ENCODE measurements at regions not wholly inside any gene's neighbourhood (a gene's known extent, or its start where the extent isn't known, plus 50 kb on each side); places are given as distances from the start of the nearest gene placed in this dataset.

- H3K4me1 Mint-ChIP-seq = peaks cover 43% of the 10 kb centered on the region
- DNase-seq = no peak
- no peak overlapping the region for H3K27ac Mint-ChIP-seq
- H3K4me3 Mint-ChIP-seq = no peak overlapping the region
- H3K36me3 Mint-ChIP-seq (ENCODE audit: low read depth) = no peaks in the 10 kb centered on the region
- TF ChIP-seq CTCF (IDR thresholded peaks at IDR 0.05) = no peak
- H3K9me3 Mint-ChIP-seq = no peaks in the 10 kb centered on the region
- H3K27me3 Mint-ChIP-seq (ENCODE audit: low read depth, poor library complexity) = peaks cover 3% of the 10 kb centered on the region
Measured at GRCh38 chr5:74380193-74380592, 260.3 kb downstream of the ENC1 start.

GRCh38 chr5:74378464-74378863 is 262.1 kb downstream of the ENC1 start:
- H3K27me3 Mint-ChIP-seq (ENCODE audit: low read depth, poor library complexity) = peaks cover 3% of the 10 kb centered on the region
- no peak overlapping the region for H3K27ac Mint-ChIP-seq
- no peak overlapping the region for H3K4me3 Mint-ChIP-seq
- H3K4me1 Mint-ChIP-seq = peaks cover 29% of the 10 kb centered on the region
- TF ChIP-seq CTCF (IDR thresholded peaks at IDR 0.05) = no peak
- no peaks in the 10 kb centered on the region for H3K9me3 Mint-ChIP-seq
- no peaks in the 10 kb centered on the region for H3K36me3 Mint-ChIP-seq (ENCODE audit: low read depth)
- DNase-seq = no peak

GRCh38 chr5:74376187-74376586 is 264.3 kb downstream of the ENC1 start:
- no peak for TF ChIP-seq CTCF (IDR thresholded peaks at IDR 0.05)
- H3K27me3 Mint-ChIP-seq (ENCODE audit: low read depth, poor library complexity) = peaks cover 3% of the 10 kb centered on the region
- no peak overlapping the region for H3K27ac Mint-ChIP-seq
- H3K36me3 Mint-ChIP-seq (ENCODE audit: low read depth) = no peaks in the 10 kb centered on the region
- no peak overlapping the region for H3K4me3 Mint-ChIP-seq
- H3K4me1 Mint-ChIP-seq = peaks cover 11% of the 10 kb centered on the region
- no peaks in the 10 kb centered on the region for H3K9me3 Mint-ChIP-seq
- no peak for DNase-seq

- Mint-ChIP-seq H3K4me1 (peaks cover 11% of the 10 kb centered on the region), H3K36me3 (ENCODE audit: low read depth) (no peaks in the 10 kb centered on the region), H3K9me3 (no peaks in the 10 kb centered on the region), H3K27me3 (ENCODE audit: low read depth, poor library complexity) (peaks cover 3% of the 10 kb centered on the region), H3K27ac (no peak overlapping the region), H3K4me3 (no peak overlapping the region)
- TF ChIP-seq CTCF (IDR thresholded peaks at IDR 0.05) = no peak
- no peak for DNase-seq
Measured at GRCh38 chr5:74375271-74375670, 265.3 kb downstream of the ENC1 start.

- DNase-seq = no peak
- Mint-ChIP-seq H3K9me3 (no peaks in the 10 kb centered on the region), H3K36me3 (ENCODE audit: low read depth) (no peaks in the 10 kb centered on the region), H3K4me3 (no peak overlapping the region), H3K27ac (no peak overlapping the region), H3K4me1 (peaks cover 11% of the 10 kb centered on the region), H3K27me3 (ENCODE audit: low read depth, poor library complexity) (peaks cover 6% of the 10 kb centered on the region)
- TF ChIP-seq CTCF (IDR thresholded peaks at IDR 0.05) = no peak
Measured at GRCh38 chr5:74374656-74375055, 265.9 kb downstream of the ENC1 start.

- no peak for DNase-seq
- no peak for TF ChIP-seq CTCF (IDR thresholded peaks at IDR 0.05)
- no peak overlapping the region for H3K4me3 Mint-ChIP-seq
- H3K9me3 Mint-ChIP-seq = no peaks in the 10 kb centered on the region
- peaks cover 11% of the 10 kb centered on the region for H3K4me1 Mint-ChIP-seq
- no peak overlapping the region for H3K27ac Mint-ChIP-seq
- H3K36me3 Mint-ChIP-seq (ENCODE audit: low read depth) = no peaks in the 10 kb centered on the region
- peaks cover 6% of the 10 kb centered on the region for H3K27me3 Mint-ChIP-seq (ENCODE audit: low read depth, poor library complexity)
Measured at GRCh38 chr5:74373076-74373475, 267.5 kb downstream of the ENC1 start.
